ENCODE measurements at regions not wholly inside any gene's neighbourhood (a gene's known extent, or its start where the extent isn't known, plus 50 kb on each side); places are given as distances from the start of the nearest gene placed in this dataset.

GRCh38 chr20:56924292-56925081 lies 295.4 kb downstream of the TFAP2C start:
- peaks cover 17% of the 10 kb centered on the region for H3K4me1 ChIP-seq
- peak overlapping the region; percentile 55 for H3K4me3 ChIP-seq
- no peak overlapping the region for H3K27ac ChIP-seq (replicated peaks)
- intact Hi-C loops (cut with micrococcal nuclease) = no loop called here
- no peak for DNase-seq
- H3K9me3 ChIP-seq (replicated peaks) = no peaks in the 10 kb centered on the region
- TF ChIP-seq CTCF (IDR thresholded peaks at IDR 0.05; ENCODE audit: borderline replicate concordance) = no peak
- H3K27me3 ChIP-seq (ENCODE audit: low read depth) = peaks cover 96% of the 10 kb centered on the region
- no peaks in the 10 kb centered on the region for H3K36me3 ChIP-seq

DNA sequence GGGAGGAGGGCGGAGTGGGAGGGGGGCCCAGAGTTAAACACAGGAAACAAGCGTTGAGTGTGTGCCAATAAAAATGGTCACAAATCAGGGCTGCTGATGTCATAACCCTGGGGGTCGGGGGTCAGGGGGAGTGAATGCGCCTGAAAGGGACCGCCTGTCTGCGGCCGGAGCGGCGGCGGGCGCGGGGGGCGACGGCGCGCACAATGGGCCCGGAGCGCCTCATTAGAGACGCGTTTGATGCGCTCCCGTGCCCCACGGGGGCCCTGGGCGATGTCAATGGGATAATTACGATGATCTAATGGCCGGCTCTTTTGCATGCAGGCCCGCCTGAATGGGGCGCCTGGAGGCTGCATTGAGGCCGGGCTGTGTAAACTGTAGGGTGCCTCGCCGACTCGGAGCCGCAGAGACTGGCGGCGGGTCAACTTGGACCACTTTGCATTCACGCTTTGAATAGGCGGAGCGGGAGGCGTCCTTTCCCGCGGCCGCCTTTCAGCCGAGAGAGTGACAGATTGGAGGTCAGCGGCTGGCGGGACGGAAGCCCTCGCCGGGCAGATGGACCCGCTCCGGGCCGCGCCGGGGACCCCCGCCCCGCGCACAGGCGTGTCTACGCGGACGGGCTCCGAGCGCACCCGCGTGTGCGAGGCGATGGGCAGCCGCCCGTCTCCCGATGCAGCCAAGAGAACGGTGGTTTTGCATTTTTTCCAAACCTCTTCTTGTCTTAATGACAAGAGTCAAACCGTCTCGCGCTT lies 296.1 kb downstream of the TFAP2C start:
- peak overlapping the region; percentile 55 for H3K4me3 ChIP-seq
- no peak for DNase-seq

DNA sequence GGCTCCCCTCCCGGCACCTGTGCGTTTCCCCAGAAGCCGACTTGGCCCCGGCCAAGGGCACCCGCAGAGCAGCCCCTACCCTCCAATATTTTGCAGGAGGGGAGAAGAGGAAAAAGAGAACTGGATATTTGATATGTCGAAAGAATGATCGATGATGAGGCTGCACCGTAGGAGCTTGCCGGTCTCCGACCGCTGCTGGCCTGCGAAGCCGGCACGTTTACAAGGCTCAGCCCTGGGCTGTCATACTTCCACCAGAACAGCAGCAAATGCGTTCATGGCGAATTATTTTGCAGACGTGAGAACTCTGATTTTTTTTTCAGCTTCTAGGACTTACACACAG lies 296.7 kb downstream of the TFAP2C start:
- intact Hi-C loops (cut with micrococcal nuclease) = no loop called here
- Histone ChIP-seq H3K27me3 (ENCODE audit: low read depth) (peaks cover 100% of the 10 kb centered on the region), H3K4me1 (peaks cover 17% of the 10 kb centered on the region), H3K36me3 (no peaks in the 10 kb centered on the region), H3K9me3 (replicated peaks) (no peaks in the 10 kb centered on the region), H3K27ac (replicated peaks) (no peak overlapping the region), H3K4me3 (peak overlapping the region; percentile 55)
- no peak for TF ChIP-seq CTCF (IDR thresholded peaks at IDR 0.05; ENCODE audit: borderline replicate concordance)
- DNase-seq = no peak

More for the DNA sequence above, 296.1 kb downstream of the TFAP2C start:
- H3K27me3 ChIP-seq (ENCODE audit: low read depth) = peaks cover 100% of the 10 kb centered on the region
- intact Hi-C loops (cut with micrococcal nuclease) = no loop called here
- no peaks in the 10 kb centered on the region for H3K36me3 ChIP-seq
- TF ChIP-seq CTCF (IDR thresholded peaks at IDR 0.05; ENCODE audit: borderline replicate concordance) = no peak
- H3K4me1 ChIP-seq = peaks cover 17% of the 10 kb centered on the region
- H3K27ac ChIP-seq (replicated peaks) = no peak overlapping the region
- no peaks in the 10 kb centered on the region for H3K9me3 ChIP-seq (replicated peaks)

GRCh38 chr20:56926501-56926900 lies 297.4 kb downstream of the TFAP2C start:
- H3K27ac ChIP-seq (replicated peaks) = no peak overlapping the region
- no peaks in the 10 kb centered on the region for H3K9me3 ChIP-seq (replicated peaks)
- intact Hi-C loops (cut with micrococcal nuclease) = no loop called here
- H3K4me3 ChIP-seq = no peak overlapping the region
- peaks cover 17% of the 10 kb centered on the region for H3K4me1 ChIP-seq
- peaks cover 100% of the 10 kb centered on the region for H3K27me3 ChIP-seq (ENCODE audit: low read depth)
- H3K36me3 ChIP-seq = no peaks in the 10 kb centered on the region
- no peak for DNase-seq
- TF ChIP-seq CTCF (IDR thresholded peaks at IDR 0.05; ENCODE audit: borderline replicate concordance) = no peak

DNA sequence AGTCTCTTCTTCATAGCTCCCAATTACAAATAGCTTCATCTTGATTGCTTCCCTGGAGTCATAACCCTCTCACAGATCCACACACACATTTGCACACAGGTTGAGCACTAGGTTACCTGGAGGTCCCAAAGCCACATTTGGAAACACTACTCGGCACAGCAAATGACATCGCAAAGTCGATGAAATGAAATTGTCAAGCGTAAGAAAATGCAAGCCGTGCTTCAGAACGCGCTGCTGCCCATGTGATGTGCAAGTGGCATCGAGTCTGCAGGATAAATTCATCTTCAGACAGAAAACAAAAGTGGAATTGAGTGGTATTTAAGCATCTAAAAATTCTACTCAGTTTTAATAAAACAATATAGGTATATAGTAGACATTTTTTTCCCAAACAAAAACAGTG lies 298.0 kb downstream of the TFAP2C start:
- no peaks in the 10 kb centered on the region for H3K9me3 ChIP-seq (replicated peaks)
- H3K27ac ChIP-seq (replicated peaks) = no peak overlapping the region
- no peak for DNase-seq
- no peaks in the 10 kb centered on the region for H3K36me3 ChIP-seq
- intact Hi-C loops (cut with micrococcal nuclease) = no loop called here
- peaks cover 100% of the 10 kb centered on the region for H3K27me3 ChIP-seq (ENCODE audit: low read depth)
- TF ChIP-seq CTCF (IDR thresholded peaks at IDR 0.05; ENCODE audit: borderline replicate concordance) = no peak
- H3K4me3 ChIP-seq = no peak overlapping the region
- peaks cover 17% of the 10 kb centered on the region for H3K4me1 ChIP-seq
